ENCODE measurements at regions not wholly inside any gene's neighbourhood (a gene's known extent, or its start where the extent isn't known, plus 50 kb on each side); places are given as distances from the start of the nearest gene placed in this dataset.

GRCh38 chr10:10346390-10347150 lies 671.1 kb upstream of the CELF2 start:
- no peak for DNase-seq (ENCODE audit: low read depth, low spot score)

- no peak for DNase-seq (ENCODE audit: low read depth, low spot score)
Observed at GRCh38 chr10:10350050-10350449, 667.6 kb upstream of the CELF2 start.

- no peak for DNase-seq (ENCODE audit: low read depth, low spot score)
Observed at GRCh38 chr10:10351451-10351850, 666.2 kb upstream of the CELF2 start.

DNA sequence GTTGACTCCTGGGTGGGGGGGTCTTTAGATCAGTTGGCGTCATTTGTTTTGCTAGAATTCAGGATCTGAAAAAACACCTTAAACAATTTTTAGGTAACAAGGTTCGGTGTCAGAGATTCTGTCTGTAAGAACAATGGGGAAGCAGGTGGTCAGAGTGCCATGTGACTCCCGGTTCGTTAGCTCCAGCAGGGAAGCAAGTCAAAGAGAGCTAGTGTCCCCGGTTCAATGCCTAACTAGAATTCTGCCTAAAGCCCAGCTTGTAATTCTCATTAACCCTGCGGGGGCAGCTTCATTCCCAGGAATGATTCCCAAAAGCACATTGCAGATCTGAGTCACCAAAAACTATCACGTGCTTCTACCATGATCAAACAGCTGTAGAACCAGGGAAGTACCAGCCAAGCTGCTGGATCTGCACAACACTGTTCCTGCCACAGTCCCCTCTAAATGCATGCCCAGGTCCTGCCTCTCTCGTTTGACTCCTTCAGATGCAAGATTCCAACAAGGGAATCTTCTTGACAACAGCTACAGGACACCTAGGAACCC lies 664.3 kb upstream of the CELF2 start:
- no peak for DNase-seq (ENCODE audit: low read depth, low spot score)

DNA sequence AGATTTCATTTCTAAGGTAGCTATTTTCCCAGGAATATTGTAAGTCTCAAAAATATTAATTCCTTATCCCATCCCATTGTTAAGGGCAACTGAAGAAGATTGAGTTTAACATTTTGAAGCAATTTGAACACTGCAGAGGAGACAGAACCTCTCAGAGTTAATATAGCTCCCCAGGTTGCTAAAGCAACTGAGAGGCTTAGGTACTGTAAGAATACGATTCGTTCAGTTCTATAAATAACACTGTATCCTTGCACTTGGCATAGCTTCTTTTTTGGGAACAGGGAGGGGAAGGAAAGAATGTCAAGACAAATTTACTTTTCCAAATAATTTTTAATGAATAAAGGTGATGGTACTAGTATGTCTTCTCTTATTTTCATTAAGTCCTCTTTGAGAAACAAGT lies 658.4 kb upstream of the CELF2 start:
- DNase-seq (ENCODE audit: low read depth, low spot score): no peak

DNA sequence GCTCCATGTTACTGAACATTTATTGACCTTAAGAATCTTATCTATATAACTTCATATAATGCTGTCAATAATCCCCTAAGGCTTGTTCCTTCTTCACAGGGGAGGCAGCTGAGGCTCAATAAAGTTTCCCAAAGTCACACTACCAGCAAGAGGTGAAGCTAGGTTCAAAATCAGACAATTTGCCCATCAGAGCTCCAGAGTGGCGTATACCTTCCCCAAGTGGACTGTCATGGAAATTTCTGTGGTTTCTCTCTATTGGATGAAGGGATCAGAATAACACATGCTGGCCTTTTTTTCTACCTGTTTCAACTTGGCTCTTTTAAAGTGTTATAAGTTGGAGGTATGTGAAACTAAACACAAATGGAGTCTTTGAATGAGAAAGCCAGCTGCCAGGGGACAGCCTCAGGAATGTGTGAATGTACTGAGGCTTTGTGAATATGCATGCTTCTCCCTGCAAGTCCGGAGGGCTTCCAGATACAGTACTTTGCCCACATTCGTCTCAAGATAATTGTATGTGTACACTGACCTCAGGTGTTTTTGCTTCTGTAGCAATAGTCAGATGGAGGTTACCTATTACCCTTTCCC lies 656.3 kb upstream of the CELF2 start:
- peak; percentile 71 for DNase-seq (ENCODE audit: low read depth, low spot score)

- no peak for DNase-seq (ENCODE audit: low read depth, low spot score)
Observed at GRCh38 chr10:10362800-10363199, 654.9 kb upstream of the CELF2 start.

GRCh38 chr10:10363217-10363616 lies 654.5 kb upstream of the CELF2 start:
- DNase-seq (ENCODE audit: low read depth, low spot score): no peak

- no peak for DNase-seq (ENCODE audit: low read depth, low spot score)
Observed at GRCh38 chr10:10364902-10365301, 652.8 kb upstream of the CELF2 start.

GRCh38 chr10:10365676-10366075 lies 652.0 kb upstream of the CELF2 start:
- no peak for DNase-seq (ENCODE audit: low read depth, low spot score)

GRCh38 chr10:10366836-10367235 lies 650.8 kb upstream of the CELF2 start:
- DNase-seq (ENCODE audit: low read depth, low spot score): no peak

- no peak for DNase-seq (ENCODE audit: low read depth, low spot score)
Observed at GRCh38 chr10:10367264-10367663, 650.4 kb upstream of the CELF2 start.

GRCh38 chr10:10368951-10369576 lies 648.6 kb upstream of the CELF2 start:
- no peak for DNase-seq (ENCODE audit: low read depth, low spot score)

DNA sequence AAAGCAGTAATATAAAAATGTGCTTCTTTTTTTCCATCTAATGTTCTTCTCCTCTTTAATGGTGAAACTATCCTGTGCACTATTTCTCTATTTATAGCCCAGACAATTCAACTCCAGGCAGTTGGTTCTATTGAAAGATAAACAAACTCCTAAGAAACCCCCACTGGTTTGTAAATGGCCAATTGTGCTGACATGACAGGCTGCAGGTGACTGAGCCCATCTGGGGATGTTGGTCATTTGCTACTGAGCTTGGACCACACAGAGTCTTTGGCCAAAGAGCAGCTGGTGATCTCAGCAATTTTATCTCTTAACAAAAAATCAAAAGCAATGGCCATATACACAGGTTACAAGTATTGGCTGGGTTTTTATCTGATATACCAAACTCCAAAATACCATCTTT lies 631.8 kb upstream of the CELF2 start:
- no peak for DNase-seq (ENCODE audit: low read depth, low spot score)

- DNase-seq (ENCODE audit: low read depth, low spot score): no peak
Observed at GRCh38 chr10:10389182-10389581, 628.5 kb upstream of the CELF2 start.

DNA sequence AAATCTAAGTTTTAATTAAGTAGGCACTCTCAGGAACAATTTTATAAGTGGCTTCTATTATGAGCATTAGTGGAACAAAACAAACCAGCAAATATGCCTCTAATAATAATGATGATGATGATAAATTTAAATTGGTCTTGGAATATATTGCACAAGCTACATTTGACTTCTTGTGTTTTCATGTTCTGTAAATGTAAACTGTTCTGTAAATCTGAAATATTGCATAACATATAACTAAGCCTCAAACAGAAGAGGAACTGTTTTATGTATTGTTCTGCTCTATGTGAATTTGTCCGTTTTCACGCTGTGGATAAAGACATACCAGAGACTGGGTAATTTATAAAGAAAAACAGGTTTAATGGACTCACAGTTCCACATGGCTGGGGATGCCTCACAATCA lies 625.2 kb upstream of the CELF2 start:
- no peak for DNase-seq (ENCODE audit: low read depth, low spot score)

- DNase-seq (ENCODE audit: low read depth, low spot score): no peak
Observed at GRCh38 chr10:10394933-10395658, 622.6 kb upstream of the CELF2 start.

GRCh38 chr10:10396601-10397000 lies 621.1 kb upstream of the CELF2 start:
- no peak for DNase-seq (ENCODE audit: low read depth, low spot score)

- no peak for DNase-seq (ENCODE audit: low read depth, low spot score)
Observed at GRCh38 chr10:10397906-10398305, 619.8 kb upstream of the CELF2 start.

- no peak for DNase-seq (ENCODE audit: low read depth, low spot score)
Observed at GRCh38 chr10:10403762-10404161, 613.9 kb upstream of the CELF2 start.

DNA sequence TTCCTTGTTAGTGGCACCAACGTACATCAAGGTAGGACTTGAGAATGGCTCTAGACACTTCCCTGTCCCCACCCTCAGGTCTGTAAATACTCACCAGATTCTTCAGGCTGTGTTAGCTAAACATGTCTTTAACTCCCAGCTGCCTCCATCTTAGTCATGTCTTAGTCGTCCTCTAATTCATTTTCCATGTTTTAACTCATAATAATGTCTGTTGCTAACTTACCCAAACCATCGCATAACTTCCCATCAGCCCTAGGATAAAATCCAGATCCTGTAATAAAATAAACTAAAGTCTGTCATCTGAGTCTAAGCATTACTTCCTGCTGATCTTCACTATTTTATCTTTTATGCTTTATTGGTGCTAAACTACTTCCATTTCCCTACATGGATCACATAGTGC lies 600.0 kb upstream of the CELF2 start:
- DNase-seq (ENCODE audit: low read depth, low spot score): no peak

GRCh38 chr10:10418387-10418786 lies 599.3 kb upstream of the CELF2 start:
- DNase-seq (ENCODE audit: low read depth, low spot score): no peak

All from iPS DF 19.7 (cell line).